Cardiac fibroblast (primary cell): ENCODE measurements at regions not wholly inside any gene's neighbourhood (a gene's known extent, or its start where the extent isn't known, plus 50 kb on each side); places are given as distances from the start of the nearest gene placed in this dataset.

Experiments used
- DNase-seq, 2 donors: peaks; one replicate each; pipeline versions ENCODE4 v3.0.0 to v3.0.0-alpha.2; 2010; ENCODE audit warnings: low read depth in 2 of 2
- H3K4me3 ChIP-seq, 2 donors: replicated peaks in 1 of 2; 1 replicate in 1 of 2; 2 replicates in 1 of 2; pipeline ENCODE4 v1.5.1; 2011; ENCODE audit warnings: low read depth in 2 of 2, low read length in 2 of 2, mild to moderate bottlenecking in 2 of 2, moderate library complexity in 1 of 2
- CTCF ChIP-seq: IDR thresholded peaks from one replicate; pipeline ENCODE4 v1.5.1; 2011; ENCODE audit warnings: low read depth, mild to moderate bottlenecking, low read length, inconsistent platforms

GRCh38 chr16:62974424-62974823 is 938.2 kb upstream of the CDH8 start:
- DNase-seq, result no peak
- H3K4me3 ChIP-seq, result no peak overlapping the region
- no peak for TF ChIP-seq CTCF

- no peak overlapping the region for H3K4me3 ChIP-seq
- TF ChIP-seq CTCF, result no peak
- no peak for DNase-seq
These were observed 934.6 kb upstream of the CDH8 start for GRCh38 chr16:62970851-62971250.

DNA sequence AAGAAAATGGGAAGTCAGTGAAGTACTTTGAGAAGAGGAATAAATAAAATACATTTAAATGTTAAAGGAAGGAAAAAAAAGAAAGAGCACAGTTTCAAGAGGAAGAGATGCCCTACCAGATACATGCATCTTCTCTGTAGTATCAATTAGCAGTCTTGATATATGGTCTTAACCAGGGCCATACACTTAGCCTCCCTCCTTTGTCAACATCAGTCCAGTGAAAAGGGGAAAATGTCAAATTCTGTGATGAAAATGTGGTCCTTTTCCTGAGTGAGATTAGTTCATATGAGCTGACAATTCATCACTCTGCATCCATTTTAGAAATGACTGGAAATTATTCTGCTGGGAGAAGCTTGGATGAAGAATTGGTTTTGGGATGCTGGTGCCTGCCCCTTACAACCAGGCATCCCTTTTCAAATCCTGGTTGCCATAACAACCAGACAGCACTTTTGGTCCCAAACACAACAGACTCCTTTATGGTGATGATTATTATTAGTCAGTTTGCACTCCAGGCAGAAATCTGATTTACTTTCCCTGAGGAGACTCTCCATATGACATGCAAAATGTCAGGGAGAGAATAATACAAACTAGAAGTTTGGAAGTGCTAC is 933.6 kb upstream of the CDH8 start:
- TF ChIP-seq CTCF, result no peak
- DNase-seq, result no peak
- no peak overlapping the region for H3K4me3 ChIP-seq

- no peak for TF ChIP-seq CTCF
- no peak overlapping the region for H3K4me3 ChIP-seq
- no peak for DNase-seq
These were observed 931.4 kb upstream of the CDH8 start for GRCh38 chr16:62967611-62968010.

DNA sequence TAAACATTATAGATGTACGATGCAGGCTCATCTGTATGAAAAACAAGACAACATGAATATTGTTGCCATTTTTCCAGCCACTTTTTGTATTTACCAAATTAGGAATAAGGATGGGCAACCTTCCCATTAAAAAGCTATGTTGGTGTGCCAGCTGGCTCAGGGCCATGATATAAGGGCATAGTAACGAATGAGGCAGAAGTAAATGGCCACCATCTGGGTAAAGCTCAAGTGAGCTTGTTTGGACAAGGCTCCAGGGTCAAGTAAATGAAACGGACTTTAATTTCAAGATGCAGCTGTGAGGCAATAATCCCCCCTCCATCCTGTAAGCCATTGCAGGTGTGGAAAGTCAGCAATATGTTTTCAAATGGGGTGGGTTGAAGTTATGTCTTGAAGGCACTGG is 930.9 kb upstream of the CDH8 start:
- H3K4me3 ChIP-seq, result no peak overlapping the region
- no peak for DNase-seq
- TF ChIP-seq CTCF, result no peak

DNA sequence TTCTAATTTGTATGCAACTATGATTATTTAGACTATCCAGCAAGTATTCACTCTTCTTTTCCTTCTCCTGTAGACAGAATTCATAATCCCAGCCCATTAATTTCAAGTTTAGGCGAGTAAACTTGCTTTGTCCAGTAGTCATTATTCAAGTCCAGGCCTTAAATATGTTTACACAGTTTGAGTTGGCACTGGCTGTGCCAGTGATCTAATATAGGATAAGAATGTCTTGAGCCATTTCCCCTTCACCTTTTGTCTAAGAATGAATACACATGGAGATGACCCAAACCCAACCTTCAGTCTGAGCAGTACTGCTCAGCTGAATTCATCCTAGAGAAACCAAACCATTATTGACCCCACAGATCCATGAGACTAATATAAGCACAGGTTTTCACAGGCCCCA is 930.4 kb upstream of the CDH8 start:
- H3K4me3 ChIP-seq, result no peak overlapping the region
- no peak for TF ChIP-seq CTCF
- no peak for DNase-seq

DNA sequence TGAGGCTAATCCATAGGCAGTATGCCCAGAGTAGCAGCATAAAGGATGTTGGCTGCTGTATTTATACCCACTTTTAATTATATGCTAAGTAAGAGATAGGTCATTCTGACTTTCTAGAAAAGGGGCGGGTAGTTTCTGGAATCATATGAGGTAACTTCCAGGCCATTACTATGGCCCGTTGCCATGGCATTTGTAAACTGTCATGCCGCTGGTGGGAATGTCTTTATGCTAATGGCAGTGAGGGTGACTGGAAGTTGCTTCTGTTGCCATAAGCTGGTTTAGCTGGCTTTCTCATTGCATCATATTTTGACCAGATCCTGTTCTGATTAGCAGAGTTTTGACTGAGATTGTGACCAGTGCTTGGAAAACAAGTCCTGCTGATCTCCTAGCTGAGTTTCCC is 929.6 kb upstream of the CDH8 start:
- no peak for TF ChIP-seq CTCF
- H3K4me3 ChIP-seq, result no peak overlapping the region
- DNase-seq, result no peak
